K562 (cell line): ENCODE measurements at regions not wholly inside any gene's neighbourhood (a gene's known extent, or its start where the extent isn't known, plus 50 kb on each side); places are given as distances from the start of the nearest gene placed in this dataset.

Source experiments
- ATAC-seq: fragments of 200-7000 bp; cut with Tn5 transposase; 3 replicates; pipeline ENCODE4 v1.9.1; 2020; ENCODE audit warnings: moderate library complexity
- BruUV-seq: library from RNA; stranded (reverse); fragments of 400-500 nt; replicated peaks from 2 replicates; lab custom pipeline; 2021; lab: Mats Ljungman, UMichigan
- CTCF ChIA-PET: fragments of 300-600 bp; formaldehyde crosslinking; extraction: SDS; loops from one replicate; lab custom pipeline; 2021; ENCODE audit warnings: low intra/inter-chr PET ratio; lab: Yijun Ruan, JAX
- POLR2A ChIA-PET: fragments of 300-600, 350-650 bp; sonication (Branson Sonifier 250); formaldehyde crosslinking; extraction: SDS; loops from one replicate; lab custom pipeline; 2021; ENCODE audit warnings: antibody characterized with exemption, inconsistent platforms; lab: Yijun Ruan, JAX
- DNase-seq, 4 experiments: peaks; one replicate each; pipeline versions ENCODE4 v3.0.0 to v3.0.0-alpha.2; 2011 to 2018; ENCODE audit warnings: low spot score in 3 of 4, mixed read lengths in 3 of 4; ENCODE audit errors: extremely low read depth in 1 of 4
- FAIRE-seq: peaks from 2 replicates; lab custom pipeline; 2011; peaks lifted over from hg19 to GRCh38; lab: Jason Lieb, UNC
- H2AFZ ChIP-seq: 2 replicates; pipeline ENCODE4 v1.6.0; 2011; ENCODE audit warnings: low read depth, low read length, control low read depth, inconsistent platforms
- H3K27ac ChIP-seq: fragments of 200-600 bp; 3 replicates; pipeline ENCODE4 v1.8.0; 2011; ENCODE audit warnings: low read depth, mild to moderate bottlenecking, control low read depth, inconsistent platforms, low read length, moderate library complexity, mixed read lengths; ENCODE audit errors: extremely low read depth
- H3K27me3 ChIP-seq, 2 experiments: fragments of 300-600 bp in 1 of 2; 2 replicates in 1 of 2; 3 replicates in 1 of 2; pipeline versions ENCODE4 v1.6.0 to v1.8.0; 2011; ENCODE audit warnings: inconsistent platforms in 2 of 2, low read length in 2 of 2, mild to moderate bottlenecking in 1 of 2, mixed read lengths in 1 of 2, moderate library complexity in 1 of 2; ENCODE audit not compliant: control insufficient read depth in 2 of 2, insufficient read depth in 2 of 2
- H3K36me3 ChIP-seq: fragments of 300-600 bp; 3 replicates; pipeline ENCODE4 v1.8.0; 2011; ENCODE audit warnings: mild to moderate bottlenecking, low read length, inconsistent platforms; ENCODE audit not compliant: control insufficient read depth, insufficient read depth
- H3K4me1 ChIP-seq, 2 experiments: fragments of 200-600 bp in 1 of 2; replicated peaks in 1 of 2; 2 replicates in 1 of 2; 3 replicates in 1 of 2; pipeline versions ENCODE4 v1.5.1 to v1.8.0; 2011; ENCODE audit warnings: inconsistent platforms in 2 of 2, low read length in 2 of 2, mild to moderate bottlenecking in 1 of 2, mixed read lengths in 1 of 2, moderate library complexity in 1 of 2; ENCODE audit not compliant: control insufficient read depth in 2 of 2, insufficient read depth in 2 of 2
- H3K4me2 ChIP-seq: 2 replicates; pipeline ENCODE4 v1.6.1; 2011; ENCODE audit warnings: low read length, control low read depth, inconsistent platforms, mixed read lengths; ENCODE audit not compliant: insufficient read depth
- H3K4me3 ChIP-seq: fragments of 200-600 bp; sonication (generic), shearing (Covaris generic); 2 replicates; pipeline ENCODE4 v1.5.1; 2016; ENCODE audit warnings: control low read depth, inconsistent platforms
- H3K79me2 ChIP-seq: fragments of 200-600 bp; 3 replicates; pipeline ENCODE4 v1.8.0; 2011; ENCODE audit warnings: low read length, inconsistent platforms; ENCODE audit not compliant: control insufficient read depth, insufficient read depth
- H3K9ac ChIP-seq, 2 experiments: 2 replicates each; pipeline versions ENCODE4 v1.6.0 to v1.6.1; 2011; ENCODE audit warnings: low read depth in 2 of 2, low read length in 2 of 2, control low read depth in 1 of 2, inconsistent platforms in 1 of 2, mild to moderate bottlenecking in 1 of 2, mixed read lengths in 1 of 2; ENCODE audit not compliant: insufficient read depth in 1 of 2
- H3K9me1 ChIP-seq: one replicate; pipeline ENCODE4 v1.6.0; 2011; ENCODE audit warnings: inconsistent platforms, mild to moderate bottlenecking, low read length, moderate library complexity; ENCODE audit not compliant: control insufficient read depth, insufficient read depth
- H3K9me3 ChIP-seq: replicated peaks from 2 replicates; pipeline ENCODE4 v1.5.1; 2011; ENCODE audit warnings: low read depth, low read length, inconsistent platforms; ENCODE audit not compliant: control insufficient read depth, insufficient read depth
- H4K20me1 ChIP-seq: replicated peaks from 2 replicates; pipeline ENCODE4 v1.6.1; 2011; ENCODE audit warnings: low read length, inconsistent platforms, mixed read lengths; ENCODE audit not compliant: control insufficient read depth, insufficient read depth
- DDX20 ChIP-seq: fragments of 450-650 bp; IDR thresholded peaks from 2 replicates; pipeline ENCODE4 v1.6.1; 2016; ENCODE audit warnings: missing genetic modification characterization, low read depth, mild to moderate bottlenecking, missing compliant biosample characterization, moderate library complexity
- HNRNPH1 ChIP-seq: fragments of 200-400 bp; formaldehyde crosslinking; optimal IDR thresholded peaks from 2 replicates; pipeline ENCODE3; 2017; ENCODE audit warnings: low read depth, mild to moderate bottlenecking, low read length, moderate library complexity
- KLF10 ChIP-seq: fragments of 250-450 bp; sonication (Bioruptor Pico); IDR thresholded peaks from 2 replicates; pipeline ENCODE4 v1.6.1; 2021; ENCODE audit warnings: matching md5 sums
- MAFG ChIP-seq: fragments of 450-650 bp; conservative IDR thresholded peaks from 2 replicates; pipeline ENCODE4 v1.6.1; 2016; ENCODE audit warnings: missing genetic modification characterization, missing compliant biosample characterization
- SMARCA5 ChIP-seq: fragments of 450-650 bp; IDR thresholded peaks from 2 replicates; pipeline ENCODE4 v1.6.1; 2016
- TAF7 ChIP-seq: fragments of 450-650 bp; IDR thresholded peaks from 2 replicates; pipeline ENCODE4 v1.6.1; 2016; ENCODE audit warnings: missing genetic modification characterization, missing compliant biosample characterization
- U2AF2 ChIP-seq: fragments of 200-400 bp; formaldehyde crosslinking; optimal IDR thresholded peaks from 2 replicates; pipeline ENCODE3; 2017; ENCODE audit warnings: low read depth, mild to moderate bottlenecking, low read length
- ZNF766 ChIP-seq: fragments of 200-800 bp; sonication (Bioruptor generic); conservative IDR thresholded peaks from 2 replicates; pipeline ENCODE4 v1.6.1; 2016; ENCODE audit warnings: missing genetic modification characterization, missing compliant biosample characterization
- WGBS: fragments of 100-300 bp; shearing (Covaris generic); methylation state at CpG from one replicate; pipeline ENCODE4 v1.1.6; 2016; ENCODE audit warnings: low coverage, mixed read lengths; ENCODE audit not compliant: insufficient coverage; ENCODE audit errors: missing lambda C conversion rate; 5-methylcytosine and 5-hydroxymethylcytosine counted together
- in situ Hi-C: fragments of 300-500 bp; cut with MboI; formaldehyde crosslinking; loops from 4 replicates; pipeline ENCODE4 v1.15.0; 2018; ENCODE audit warnings: inconsistent platforms, mixed read lengths
- intact Hi-C: fragments of 100-400 bp; cut with micrococcal nuclease; formaldehyde crosslinking; loops from 2 replicates; pipeline ENCODE4 v1.14.2; 2022
- TF ChIP-seq, protein P1 (sequence below), 2 experiments: fragments of 450-650 bp in 1 of 2; sonication (generic) in 1 of 2; formaldehyde crosslinking; conservative IDR thresholded peaks; 2 replicates each; pipeline versions ENCODE4 v1.4.0 to v1.8.1; 2020 to 2022; ENCODE audit warnings: mild to moderate bottlenecking in 1 of 2, missing genetic modification reagents in 1 of 2

DNA sequence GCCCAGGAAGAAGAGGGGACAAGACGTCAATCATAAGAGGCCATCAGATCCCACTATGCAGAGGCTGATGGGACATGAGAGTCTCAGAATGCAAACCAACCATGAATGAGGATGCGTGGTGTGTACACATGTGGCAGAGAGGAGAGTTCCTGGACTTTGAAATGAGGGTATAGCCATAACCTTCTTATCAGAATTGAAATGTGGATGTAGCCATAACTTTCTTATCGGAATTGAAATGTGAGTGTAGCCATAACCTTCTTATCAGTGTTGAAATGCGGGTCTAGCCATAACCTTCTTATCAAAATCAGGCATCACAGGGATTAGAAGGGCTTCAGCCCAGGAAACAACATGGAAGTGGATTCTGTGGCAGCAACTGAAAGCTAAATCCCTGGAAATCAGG, 415.5 kb upstream of the FAT1 start:
- DNase-seq (no peak), FAIRE-seq (no peak)
- Histone ChIP-seq H3K79me2 (no peaks in the 10 kb centered on the region), H3K36me3 (no peaks in the 10 kb centered on the region), H3K9ac (no peak overlapping the region), H3K27ac (no peak overlapping the region), H3K4me3 (no peak overlapping the region), H2AFZ (no peak overlapping the region), H4K20me1 (no peaks in the 10 kb centered on the region), H3K4me2 (no peak overlapping the region), H3K9me3 (no peaks in the 10 kb centered on the region), H3K4me1 (no peaks in the 10 kb centered on the region)
- ChIA-PET POLR2A (no interaction called here), CTCF (no interaction called here)
- intact Hi-C loops (no loop called here), in situ Hi-C loops (no loop called here)
- 3% methylated on average over 4 of the region's 4 CpGs for WGBS
- TF ChIP-seq SMARCA5 (no peak), HNRNPH1 (no peak), ZNF766 (no peak), DDX20 (tag) (no peak), KLF10 (no peak)
- TF ChIP-seq, all 486 proteins: peak for 0
- Histone ChIP-seq H3K9me1 (no peaks in the 10 kb centered on the region), H3K27me3 (no peaks in the 10 kb centered on the region)
- no peak for ATAC-seq
- BruUV-seq: no TSS peak

DNA sequence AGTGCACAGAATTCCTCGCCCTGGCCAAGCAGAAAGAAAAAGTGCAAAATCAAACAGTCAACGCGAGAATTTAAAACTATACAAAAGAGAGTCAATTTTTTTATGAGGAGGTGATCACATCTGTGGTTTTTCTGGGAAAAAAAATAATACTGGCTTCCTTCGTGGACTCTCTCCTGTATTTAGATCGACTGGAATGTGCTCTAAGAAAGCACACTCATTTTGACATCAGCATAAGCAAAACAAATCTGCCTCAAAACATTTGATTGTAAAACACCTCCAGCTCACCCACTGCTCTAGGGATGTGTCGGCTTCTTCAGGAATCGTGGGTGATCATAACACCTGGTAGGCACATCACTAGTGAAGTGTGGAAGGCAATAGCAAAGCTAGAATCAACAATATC, 417.4 kb upstream of the FAT1 start:
- Histone ChIP-seq H3K9me3 (no peaks in the 10 kb centered on the region), H3K9me1 (no peaks in the 10 kb centered on the region), H3K4me3 (no peak overlapping the region), H3K79me2 (no peaks in the 10 kb centered on the region), H3K27me3 (no peaks in the 10 kb centered on the region), H3K36me3 (no peaks in the 10 kb centered on the region)
- no peak for ATAC-seq
- in situ Hi-C loops: no loop called here
- POLR2A ChIA-PET: no interaction called here
- no peak for TF ChIP-seq TAF7 (tag)
- TF ChIP-seq, protein P1, sequence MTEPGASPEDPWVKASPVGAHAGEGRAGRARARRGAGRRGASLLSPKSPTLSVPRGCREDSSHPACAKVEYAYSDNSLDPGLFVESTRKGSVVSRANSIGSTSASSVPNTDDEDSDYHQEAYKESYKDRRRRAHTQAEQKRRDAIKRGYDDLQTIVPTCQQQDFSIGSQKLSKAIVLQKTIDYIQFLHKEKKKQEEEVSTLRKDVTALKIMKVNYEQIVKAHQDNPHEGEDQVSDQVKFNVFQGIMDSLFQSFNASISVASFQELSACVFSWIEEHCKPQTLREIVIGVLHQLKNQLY (CRISPR knock-in tag; conservative IDR thresholded peaks at IDR 0.05): no peak
- no peak for TF ChIP-seq MAFG (tag)
- no peak for TF ChIP-seq U2AF2
- TF ChIP-seq, all 486 proteins: peak for 0
- DNase-seq (no peak), FAIRE-seq (no peak)
- BruUV-seq: no TSS peak
- Histone ChIP-seq H4K20me1 (no peaks in the 10 kb centered on the region), H3K4me1 (no peaks in the 10 kb centered on the region), H3K9ac (no peak overlapping the region), H3K4me2 (no peak overlapping the region), H2AFZ (no peak overlapping the region), H3K27ac (no peak overlapping the region)
- CTCF ChIA-PET: no interaction called here
- under 1% methylated on average over 7 of the region's 7 CpGs for WGBS
- intact Hi-C loops: no loop called here
